H1 (cell line): ENCODE measurements at regions not wholly inside any gene's neighbourhood (a gene's known extent, or its start where the extent isn't known, plus 50 kb on each side); places are given as distances from the start of the nearest gene placed in this dataset.

Experiments
- CTCF ChIA-PET: fragments of 300-600 bp; sonication (Branson Sonifier 250); formaldehyde crosslinking; loops from one replicate; lab custom pipeline; 2021; ENCODE audit not compliant: partially characterized antibody; lab: Charles Lee
- POLR2A ChIA-PET: fragments of 300-600 bp; sonication (Branson Sonifier 250); formaldehyde crosslinking; loops from one replicate; lab custom pipeline; 2021; ENCODE audit warnings: inconsistent platforms; ENCODE audit not compliant: partially characterized antibody; lab: Charles Lee
- DNase-seq, 2 experiments: peaks; one replicate each; pipeline versions ENCODE4 v3.0.0 to v3.0.0-alpha.2; 2010 to 2022; ENCODE audit warnings: low spot score in 2 of 2, low read depth in 1 of 2, mixed read lengths in 1 of 2
- FAIRE-seq: peaks from 2 replicates; lab custom pipeline; 2011; peaks lifted over from hg19 to GRCh38; lab: Jason Lieb, UNC
- H2AFZ ChIP-seq: 2 replicates; pipeline ENCODE4 v1.8.1; 2012; ENCODE audit warnings: low read length, inconsistent platforms
- H2AK5ac ChIP-seq: 2 replicates; pipeline ENCODE4 v1.6.1; 2013; ENCODE audit warnings: low read depth, low read length
- H2BK120ac ChIP-seq: replicated peaks from 2 replicates; pipeline ENCODE3; 2013; ENCODE audit warnings: low read depth, low read length, inconsistent platforms
- H2BK12ac ChIP-seq: 2 replicates; pipeline ENCODE4 v1.6.1; 2013; ENCODE audit warnings: low read depth, low read length
- H2BK15ac ChIP-seq: 2 replicates; pipeline ENCODE4 v1.6.1; 2013; ENCODE audit warnings: low read length
- H2BK20ac ChIP-seq: 2 replicates; pipeline ENCODE4 v1.6.1; 2013; ENCODE audit warnings: low read length
- H2BK5ac ChIP-seq: 2 replicates; pipeline ENCODE4 v1.6.1; 2013; ENCODE audit warnings: low read depth, low read length
- H3K14ac ChIP-seq: 2 replicates; pipeline ENCODE4 v1.6.1; 2013; ENCODE audit warnings: inconsistent platforms; ENCODE audit not compliant: insufficient read length
- H3K18ac ChIP-seq: 2 replicates; pipeline ENCODE4 v1.6.1; 2013; ENCODE audit warnings: low read length; ENCODE audit errors: extremely low read depth
- H3K23ac ChIP-seq: 2 replicates; pipeline ENCODE4 v1.6.1; 2013; ENCODE audit warnings: inconsistent platforms; ENCODE audit not compliant: insufficient read length
- H3K23me2 ChIP-seq: 2 replicates; pipeline ENCODE4 v1.6.1; 2013; ENCODE audit warnings: low read depth, low read length
- H3K27ac ChIP-seq: 2 replicates; pipeline ENCODE4 v1.6.1; 2011; ENCODE audit warnings: low read depth, low read length, inconsistent platforms
- H3K27me3 ChIP-seq, 4 experiments: replicated peaks in 1 of 4; 1 replicate in 1 of 4; 2 replicates in 3 of 4; pipeline versions ENCODE4 v1.6.1 to v1.8.1; 2011 to 2013; ENCODE audit warnings: low read length in 3 of 4, mild to moderate bottlenecking in 3 of 4, inconsistent platforms in 2 of 4, mixed read lengths in 2 of 4, moderate library complexity in 1 of 4; ENCODE audit not compliant: control insufficient read depth in 3 of 4, insufficient read depth in 3 of 4; ENCODE audit errors: extremely low read depth in 1 of 4
- H3K36me3 ChIP-seq, 4 experiments: 2 replicates each; pipeline versions ENCODE4 v1.6.1 to v1.8.1; 2011 to 2013; ENCODE audit warnings: mild to moderate bottlenecking in 4 of 4, low read length in 3 of 4, moderate library complexity in 2 of 4, control low read depth in 1 of 4, inconsistent platforms in 1 of 4; ENCODE audit not compliant: insufficient read depth in 4 of 4, control insufficient read depth in 2 of 4
- H3K4ac ChIP-seq: replicated peaks from 2 replicates; pipeline ENCODE3; 2013; ENCODE audit warnings: low read length, low read depth, mixed read lengths, inconsistent platforms; ENCODE audit not compliant: insufficient read length
- H3K4me1 ChIP-seq, 4 experiments: replicated peaks in 1 of 4; 1 replicate in 1 of 4; 2 replicates in 3 of 4; pipeline versions ENCODE4 v1.6.1 to v1.8.1; 2011 to 2013; ENCODE audit warnings: low read length in 3 of 4, inconsistent platforms in 2 of 4, mixed read lengths in 1 of 4; ENCODE audit not compliant: insufficient read depth in 4 of 4, control insufficient read depth in 3 of 4
- H3K4me2 ChIP-seq, 2 experiments: 2 replicates each; pipeline versions ENCODE4 v1.6.1 to v1.8.1; 2011 to 2013; ENCODE audit warnings: low read depth in 2 of 2, low read length in 2 of 2, control low read depth in 1 of 2, inconsistent platforms in 1 of 2, mild to moderate bottlenecking in 1 of 2; ENCODE audit not compliant: insufficient read depth in 1 of 2
- H3K4me3 ChIP-seq, 4 experiments: fragments of 200-600, 300-600 bp in 1 of 4; sonication (generic), shearing (Covaris generic), sonication (Bioruptor Twin) in 1 of 4; 2 replicates each; pipeline versions ENCODE4 v1.5.1 to v1.8.1; 2011 to 2016; ENCODE audit warnings: low read length in 4 of 4, low read depth in 3 of 4, control low read depth in 2 of 4, inconsistent platforms in 2 of 4, mild to moderate bottlenecking in 2 of 4, mixed read lengths in 1 of 4, moderate library complexity in 1 of 4; ENCODE audit not compliant: insufficient read depth in 2 of 4; ENCODE audit errors: extremely low read depth in 1 of 4
- H3K56ac ChIP-seq: replicated peaks from 2 replicates; pipeline ENCODE3; 2013; ENCODE audit warnings: low read depth, mild to moderate bottlenecking, mixed read lengths, low read length, inconsistent platforms; ENCODE audit not compliant: insufficient read length
- H3K79me1 ChIP-seq: 2 replicates; pipeline ENCODE4 v1.6.1; 2013; ENCODE audit warnings: low read depth, low read length, control low read depth
- H3K79me2 ChIP-seq, 2 experiments: 2 replicates each; pipeline versions ENCODE4 v1.6.1 to v1.8.1; 2012 to 2013; ENCODE audit warnings: low read length in 2 of 2, mild to moderate bottlenecking in 2 of 2, inconsistent platforms in 1 of 2; ENCODE audit not compliant: insufficient read depth in 2 of 2, control insufficient read depth in 1 of 2
- H3K9ac ChIP-seq, 4 experiments: replicated peaks in 1 of 4; 1 replicate in 1 of 4; 2 replicates in 3 of 4; pipeline versions ENCODE4 v1.6.1 to v1.8.1; 2011 to 2013; ENCODE audit warnings: low read depth in 3 of 4, low read length in 3 of 4, control low read depth in 2 of 4, mild to moderate bottlenecking in 2 of 4, moderate library complexity in 2 of 4, inconsistent platforms in 1 of 4; ENCODE audit errors: extremely low read depth in 1 of 4
- H3K9me3 ChIP-seq, 2 experiments: 2 replicates each; pipeline versions ENCODE4 v1.6.1 to v1.8.1; 2012 to 2013; ENCODE audit warnings: mild to moderate bottlenecking in 2 of 2, moderate library complexity in 2 of 2, control low read depth in 1 of 2, inconsistent platforms in 1 of 2, low read depth in 1 of 2, low read length in 1 of 2, mixed read lengths in 1 of 2; ENCODE audit not compliant: insufficient read depth in 2 of 2
- H4K20me1 ChIP-seq, 2 experiments: replicated peaks in 1 of 2; 2 replicates each; pipeline versions ENCODE3 to v1.8.1; 2011 to 2013; ENCODE audit warnings: inconsistent platforms in 2 of 2, low read length in 2 of 2, mild to moderate bottlenecking in 1 of 2; ENCODE audit not compliant: insufficient read depth in 2 of 2, control insufficient read depth in 1 of 2
- H4K5ac ChIP-seq: 2 replicates; pipeline ENCODE4 v1.6.1; 2013; ENCODE audit warnings: low read length, low read depth, mixed read lengths, inconsistent platforms; ENCODE audit not compliant: insufficient read length
- H4K8ac ChIP-seq: 2 replicates; pipeline ENCODE4 v1.8.0; 2013; ENCODE audit warnings: mild to moderate bottlenecking, moderate library complexity, low read length, inconsistent platforms; ENCODE audit not compliant: insufficient read depth; ENCODE audit errors: extremely low read depth
- H4K91ac ChIP-seq: replicated peaks from 2 replicates; pipeline ENCODE3; 2013; ENCODE audit warnings: low read length, mixed read lengths, inconsistent platforms; ENCODE audit not compliant: insufficient read length
- ATF3 ChIP-seq: IDR thresholded peaks from 2 replicates; pipeline ENCODE4 v1.6.1; 2011; ENCODE audit warnings: low read depth, mild to moderate bottlenecking, low read length; ENCODE audit not compliant: insufficient read depth
- BRCA1 ChIP-seq: IDR thresholded peaks from 2 replicates; pipeline ENCODE4 v1.6.1; 2012; ENCODE audit warnings: low read depth, low read length, improper control_type of control experiment
- EGR1 ChIP-seq: IDR thresholded peaks from 2 replicates; pipeline ENCODE4 v1.6.1; 2011; ENCODE audit warnings: low read depth, low read length, borderline replicate concordance
- HDAC6 ChIP-seq: IDR thresholded peaks from one replicate; pipeline ENCODE4 v1.7.1; 2012; ENCODE audit warnings: low read depth, mild to moderate bottlenecking, inconsistent platforms, low read length, moderate library complexity
- JUN ChIP-seq: IDR thresholded peaks from 2 replicates; pipeline ENCODE4 v1.6.1; 2011; ENCODE audit warnings: low read depth, mild to moderate bottlenecking, improper control_type of control experiment, low read length
- KDM5A ChIP-seq: fragments of 200-600 bp; IDR thresholded peaks from 2 replicates; pipeline ENCODE4 v1.7.1; 2012; ENCODE audit warnings: mild to moderate bottlenecking, low read length, inconsistent platforms, mixed read lengths
- PHF8 ChIP-seq: fragments of 200-600 bp; sonication (generic); conservative IDR thresholded peaks from 2 replicates; pipeline ENCODE4 v1.7.1; 2012; ENCODE audit warnings: low read depth, mild to moderate bottlenecking, inconsistent platforms, low read length, moderate library complexity
- POLR2A ChIP-seq, 2 experiments: IDR thresholded peaks; 1 replicate in 1 of 2; 2 replicates in 1 of 2; pipeline ENCODE4 v1.6.1; 2011; ENCODE audit warnings: low read depth in 2 of 2, low read length in 2 of 2, mild to moderate bottlenecking in 2 of 2; ENCODE audit errors: control extremely low read depth in 1 of 2
- POU5F1 ChIP-seq: IDR thresholded peaks from 2 replicates; pipeline ENCODE4 v1.6.1; 2011; ENCODE audit warnings: low read depth, mild to moderate bottlenecking, low read length, moderate library complexity
- TBP ChIP-seq: IDR thresholded peaks from 2 replicates; pipeline ENCODE4 v1.6.1; 2011; ENCODE audit warnings: low read depth, low read length, improper control_type of control experiment
- WGBS, 2 experiments: shearing (Covaris generic) in 1 of 2; methylation state at CpG; one replicate each; pipeline versions ENCODE4 v1.1.6 to v1.1.7; 2013 to 2015; ENCODE audit warnings: low lambda C conversion rate in 2 of 2, mixed read lengths in 2 of 2, inconsistent platforms in 1 of 2, low coverage in 1 of 2, missing lambda C conversion rate in 1 of 2; ENCODE audit not compliant: insufficient replicate concordance in 2 of 2, insufficient coverage in 1 of 2, insufficient read length in 1 of 2; ENCODE audit errors: extremely low coverage in 1 of 2, missing lambda C conversion rate in 1 of 2; 5-methylcytosine and 5-hydroxymethylcytosine counted together
- TF ChIP-seq, protein P1 (sequence below): IDR thresholded peaks from 2 replicates; pipeline ENCODE4 v1.6.1; 2011; ENCODE audit warnings: low read length, improper control_type of control experiment

- Histone ChIP-seq H2AFZ (no peak overlapping the region), H3K9ac (no peak overlapping the region), H3K23ac (no peak overlapping the region), H3K79me2 (no peaks in the 10 kb centered on the region), H3K56ac (no peak overlapping the region), H3K79me1 (no peaks in the 10 kb centered on the region), H4K8ac (no peak overlapping the region), H4K5ac (no peak overlapping the region), H3K36me3 (no peaks in the 10 kb centered on the region), H3K18ac (no peak overlapping the region), H3K23me2 (no peaks in the 10 kb centered on the region), H2BK5ac (no peak overlapping the region), H3K4ac (no peak overlapping the region), H3K4me3 (no peak overlapping the region), H2AK5ac (no peak overlapping the region), H2BK12ac (no peak overlapping the region), H3K27me3 (no peaks in the 10 kb centered on the region), H3K9me3 (no peaks in the 10 kb centered on the region), H2BK120ac (no peak overlapping the region), H3K4me2 (no peak overlapping the region), H4K20me1 (no peaks in the 10 kb centered on the region), H2BK20ac (no peak overlapping the region), H2BK15ac (no peak overlapping the region), H3K4me1 (peaks cover 0 to under 1% (median 0%) of the 10 kb centered on the region in 4 experiments; a peak in 2 of 7 replicates), H3K27ac (no peak overlapping the region), H4K91ac (no peak overlapping the region), H3K14ac (no peak overlapping the region)
- WGBS, 2 experiments: 84% methylated on average over 2 of the region's 2 CpGs; no CpG with 5 or more reads in 1 of the 2 experiments
- TF ChIP-seq HDAC6 (no peak), BRCA1 (no peak), POU5F1 (no peak), TBP (no peak), EGR1 (no peak), ATF3 (no peak), POLR2A (IDR thresholded peaks at IDR 0.05; ENCODE audit: control extremely low read depth in 1 of 2, low read depth in 2 of 2, low read length in 2 of 2) (no peak), JUN (no peak), KDM5A (no peak), PHF8 (no peak)
- TF ChIP-seq, protein P1, sequence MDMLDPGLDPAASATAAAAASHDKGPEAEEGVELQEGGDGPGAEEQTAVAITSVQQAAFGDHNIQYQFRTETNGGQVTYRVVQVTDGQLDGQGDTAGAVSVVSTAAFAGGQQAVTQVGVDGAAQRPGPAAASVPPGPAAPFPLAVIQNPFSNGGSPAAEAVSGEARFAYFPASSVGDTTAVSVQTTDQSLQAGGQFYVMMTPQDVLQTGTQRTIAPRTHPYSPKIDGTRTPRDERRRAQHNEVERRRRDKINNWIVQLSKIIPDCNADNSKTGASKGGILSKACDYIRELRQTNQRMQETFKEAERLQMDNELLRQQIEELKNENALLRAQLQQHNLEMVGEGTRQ: no peak
- no peak for FAIRE-seq
- ChIA-PET POLR2A (no interaction called here), CTCF (no interaction called here)
- no peak for DNase-seq
These were observed 206.8 kb upstream of the SMLR1 start for GRCh38 chr6:130620338-130620781.
